SK-N-SH (cell line): ENCODE measurements at regions not wholly inside any gene's neighbourhood (a gene's known extent, or its start where the extent isn't known, plus 50 kb on each side); places are given as distances from the start of the nearest gene placed in this dataset.

Source experiments
- CTCF ChIA-PET: fragments of 300-600, 350-600 bp; formaldehyde crosslinking; extraction: SDS; loops from one replicate; lab custom pipeline; 2021; lab: Yijun Ruan, JAX
- POLR2A ChIA-PET: fragments of 350-600 bp; sonication (Branson Sonifier 250); formaldehyde crosslinking; extraction: SDS; loops from one replicate; lab custom pipeline; 2020; ENCODE audit warnings: antibody characterized with exemption, inconsistent platforms; lab: Yijun Ruan, JAX
- DNase-seq: peaks from one replicate; pipeline ENCODE4 v3.0.0; 2012
- H2AFZ ChIP-seq: fragments of 200-600 bp; sonication (generic); 2 replicates; pipeline ENCODE4 v1.8.1; 2016; ENCODE audit warnings: antibody characterized with exemption, mild to moderate bottlenecking, low read depth
- H3F3A ChIP-seq: fragments of 200-600 bp; sonication (generic); replicated peaks from 2 replicates; pipeline ENCODE3; 2016; ENCODE audit warnings: antibody characterized with exemption, mild to moderate bottlenecking; ENCODE audit not compliant: insufficient read depth
- H3K27ac ChIP-seq, 2 experiments: fragments of 200-500 bp in 1 of 2; fragments of 200-600 bp in 1 of 2; sonication (Bioruptor generic) in 1 of 2; sonication (generic), shearing (Covaris generic) in 1 of 2; 2 replicates each; pipeline versions ENCODE4 v1.5.1 to v1.6.1; 2014 to 2016; ENCODE audit warnings: low read depth in 2 of 2, inconsistent platforms in 1 of 2, low read length in 1 of 2, mild to moderate bottlenecking in 1 of 2, mixed read lengths in 1 of 2
- H3K27me3 ChIP-seq: fragments of 200-600 bp; sonication (generic), shearing (Covaris generic); 2 replicates; pipeline ENCODE4 v1.6.1; 2016; ENCODE audit warnings: mixed run types; ENCODE audit not compliant: insufficient read depth
- H3K36me3 ChIP-seq, 2 experiments: fragments of 200-500 bp in 1 of 2; fragments of 200-600 bp in 1 of 2; sonication (Bioruptor generic) in 1 of 2; sonication (generic) in 1 of 2; replicated peaks in 1 of 2; 2 replicates each; pipeline versions ENCODE3 to v1.5.1; 2014 to 2016; ENCODE audit warnings: low read length in 1 of 2, mild to moderate bottlenecking in 1 of 2; ENCODE audit not compliant: insufficient read depth in 2 of 2, control insufficient read depth in 1 of 2
- H3K4me1 ChIP-seq, 2 experiments: fragments of 200-500 bp in 1 of 2; fragments of 200-600 bp in 1 of 2; sonication (Bioruptor generic) in 1 of 2; sonication (generic), shearing (Covaris generic) in 1 of 2; 2 replicates each; pipeline versions ENCODE4 v1.5.1 to v1.6.1; 2014 to 2016; ENCODE audit warnings: low read depth in 1 of 2, low read length in 1 of 2, mixed run types in 1 of 2; ENCODE audit not compliant: insufficient read depth in 2 of 2, control insufficient read depth in 1 of 2
- H3K4me2 ChIP-seq: fragments of 200-600 bp; sonication (generic), shearing (Covaris generic); 2 replicates; pipeline ENCODE4 v1.6.1; 2017; ENCODE audit warnings: mixed run types
- H3K4me3 ChIP-seq, 2 experiments: fragments of 200-500 bp in 1 of 2; fragments of 200-600 bp in 1 of 2; sonication (Bioruptor generic) in 1 of 2; sonication (generic), shearing (Covaris generic) in 1 of 2; 2 replicates each; pipeline versions ENCODE4 v1.5.1 to v1.8.1; 2014 to 2016; ENCODE audit warnings: low read depth in 2 of 2, inconsistent platforms in 1 of 2, low read length in 1 of 2, mild to moderate bottlenecking in 1 of 2, mixed read lengths in 1 of 2, moderate library complexity in 1 of 2
- H3K79me2 ChIP-seq: fragments of 200-600 bp; sonication (generic); 2 replicates; pipeline ENCODE4 v1.8.1; 2017; ENCODE audit warnings: mild to moderate bottlenecking; ENCODE audit not compliant: insufficient read depth
- H3K9ac ChIP-seq: fragments of 200-600 bp; sonication (generic); 2 replicates; pipeline ENCODE4 v1.6.1; 2017; ENCODE audit warnings: mixed run types
- H3K9me2 ChIP-seq: fragments of 200-600 bp; sonication (generic); 2 replicates; pipeline ENCODE4 v1.6.1; 2017; ENCODE audit warnings: mixed run types
- H3K9me3 ChIP-seq: fragments of 200-600 bp; sonication (generic); 2 replicates; pipeline ENCODE4 v1.6.1; 2017; ENCODE audit warnings: mixed run types, mild to moderate bottlenecking, moderate library complexity
- H4K20me1 ChIP-seq: fragments of 200-600 bp; sonication (generic); 2 replicates; pipeline ENCODE4 v1.6.1; 2017; ENCODE audit warnings: mild to moderate bottlenecking, mixed run types; ENCODE audit not compliant: insufficient read depth
- CHD2 ChIP-seq: fragments of 150-350 bp; IDR thresholded peaks from 2 replicates; pipeline ENCODE4 v1.6.1; 2018; ENCODE audit warnings: low read length; ENCODE audit not compliant: partially characterized antibody
- FOXJ3 ChIP-seq: sonication (generic); formaldehyde crosslinking; IDR thresholded peaks from 2 replicates; pipeline ENCODE4 v1.5.1; 2020; ENCODE audit warnings: mild to moderate bottlenecking, missing genetic modification reagents
- MXI1 ChIP-seq: IDR thresholded peaks from 2 replicates; pipeline ENCODE4 v1.6.1; 2012; ENCODE audit warnings: mild to moderate bottlenecking, low read depth, low read length, improper control_type of control experiment
- PBX3 ChIP-seq: IDR thresholded peaks from 2 replicates; pipeline ENCODE4; 2012
- RCOR1 ChIP-seq: fragments of 150-350 bp; IDR thresholded peaks from 2 replicates; pipeline ENCODE4 v1.6.1; 2017; ENCODE audit warnings: antibody characterized with exemption, low read length
- REST ChIP-seq: IDR thresholded peaks from 2 replicates; pipeline ENCODE4 v1.6.1; 2012; ENCODE audit warnings: mild to moderate bottlenecking, low read depth, low read length, moderate library complexity
- USF1 ChIP-seq: IDR thresholded peaks from 2 replicates; pipeline ENCODE4 v1.4.0; 2012; ENCODE audit warnings: low read depth, borderline replicate concordance
- USF2 ChIP-seq: fragments of 150-350 bp; IDR thresholded peaks from 2 replicates; pipeline ENCODE4 v1.6.1; 2017; ENCODE audit warnings: antibody characterized with exemption, low read length, low read depth, borderline replicate concordance
- WGBS: methylation state at CpG from one replicate; pipeline ENCODE4 v1.1.6; 2017; ENCODE audit warnings: low lambda C conversion rate; 5-methylcytosine and 5-hydroxymethylcytosine counted together

- no peaks in the 10 kb centered on the region for H4K20me1 ChIP-seq
- no peaks in the 10 kb centered on the region for H3F3A ChIP-seq
- H3K4me1 ChIP-seq: no peaks in the 10 kb centered on the region
- no peaks in the 10 kb centered on the region for H3K36me3 ChIP-seq
- no peak overlapping the region for H3K27ac ChIP-seq
- H3K9me2 ChIP-seq: no peaks in the 10 kb centered on the region
- no peak overlapping the region for H3K4me2 ChIP-seq
- no peak for DNase-seq
- no peaks in the 10 kb centered on the region for H3K9me3 ChIP-seq
- no peak overlapping the region for H3K4me3 ChIP-seq
- no peaks in the 10 kb centered on the region for H3K79me2 ChIP-seq
- H2AFZ ChIP-seq: no peak overlapping the region
- no peak for TF ChIP-seq MXI1
- no peak for TF ChIP-seq FOXJ3 (CRISPR knock-in tag)
- no peak for TF ChIP-seq USF2
- TF ChIP-seq RCOR1: no peak
- TF ChIP-seq USF1: no peak
- TF ChIP-seq PBX3: no peak
- TF ChIP-seq, all 33 proteins: peak for 0
- ChIA-PET POLR2A (no interaction called here), CTCF (interaction anchor here (0.7 to 1.3 kb wide), 4 partner anchors 17 to 111 kb away, joined by 3 to 5 read pairs (median 3); no protein-coding TSS in a partner anchor)
- Histone ChIP-seq H3K9ac (no peak overlapping the region), H3K27me3 (peaks cover 15% of the 10 kb centered on the region; the same call in 1 of the 2 replicates)
- 38% methylated on average over 4 of the region's 4 CpGs for WGBS
Measured at GRCh38 chr7:95668504-95669018, 72.2 kb upstream of the PDK4 start.

- 3% methylated on average over 1 of the region's 1 CpG for WGBS
- ChIA-PET CTCF (interaction anchor here (2.1 kb wide), 1 partner anchor 27 kb away, joined by 7 read pairs; no protein-coding TSS in a partner anchor), POLR2A (no interaction called here)
- Histone ChIP-seq H3K9me3 (no peaks in the 10 kb centered on the region), H3K4me1 (no peaks in the 10 kb centered on the region), H3K36me3 (no peaks in the 10 kb centered on the region), H3K27me3 (peaks cover 12% of the 10 kb centered on the region; the same call in 1 of the 2 replicates), H3K79me2 (no peaks in the 10 kb centered on the region), H4K20me1 (no peaks in the 10 kb centered on the region), H3K4me3 (no peak overlapping the region), H3K27ac (no peak overlapping the region), H3K9ac (no peak overlapping the region), H3K9me2 (no peaks in the 10 kb centered on the region), H3K4me2 (no peak overlapping the region), H2AFZ (no peak overlapping the region), H3F3A (no peaks in the 10 kb centered on the region)
- no peak for DNase-seq
- TF ChIP-seq REST (no peak), CHD2 (no peak)
Measured at GRCh38 chr7:95662987-95663386, 66.7 kb upstream of the PDK4 start.
